Neural cell (in vitro differentiated cells): ENCODE measurements at regions not wholly inside any gene's neighbourhood (a gene's known extent, or its start where the extent isn't known, plus 50 kb on each side); places are given as distances from the start of the nearest gene placed in this dataset.

Experiments used
- CTCF ChIP-seq: fragments of 450-650 bp; IDR thresholded peaks from 2 replicates; pipeline ENCODE4 v1.5.1; 2014; ENCODE audit warnings: antibody characterized with exemption, mild to moderate bottlenecking, moderate library complexity; ENCODE audit not compliant: poor library complexity, severe bottlenecking
- EP300 ChIP-seq: fragments of 450-650 bp; conservative IDR thresholded peaks from 2 replicates; pipeline ENCODE4 v1.6.1; 2014; ENCODE audit warnings: antibody characterized with exemption, mild to moderate bottlenecking, moderate library complexity; ENCODE audit not compliant: poor library complexity, severe bottlenecking
- EZH2 ChIP-seq: fragments of 200-600, 300-800 bp; shearing (Covaris generic), sonication (generic); IDR thresholded peaks from 2 replicates; pipeline ENCODE4 v1.6.1; 2014; ENCODE audit warnings: antibody characterized with exemption, low read length, borderline replicate concordance, mild to moderate bottlenecking; ENCODE audit not compliant: insufficient read depth, poor library complexity, severe bottlenecking
- POLR2AphosphoS5 ChIP-seq: IDR thresholded peaks from 2 replicates; pipeline ENCODE4 v1.6.1; 2012
- RAD21 ChIP-seq: fragments of 450-650 bp; conservative IDR thresholded peaks from 2 replicates; pipeline ENCODE4 v1.6.1; 2014; ENCODE audit warnings: antibody characterized with exemption, mild to moderate bottlenecking, moderate library complexity
- REST ChIP-seq: IDR thresholded peaks from 2 replicates; pipeline ENCODE4 v1.6.1; 2012; ENCODE audit warnings: borderline replicate concordance
- SMC3 ChIP-seq: fragments of 450-650 bp; conservative IDR thresholded peaks from 2 replicates; pipeline ENCODE4 v1.6.1; 2014; ENCODE audit warnings: antibody characterized with exemption, mild to moderate bottlenecking, moderate library complexity; ENCODE audit not compliant: poor library complexity
- TAF1 ChIP-seq: IDR thresholded peaks from 2 replicates; pipeline ENCODE4 v1.6.1; 2012; ENCODE audit warnings: low read depth

DNA sequence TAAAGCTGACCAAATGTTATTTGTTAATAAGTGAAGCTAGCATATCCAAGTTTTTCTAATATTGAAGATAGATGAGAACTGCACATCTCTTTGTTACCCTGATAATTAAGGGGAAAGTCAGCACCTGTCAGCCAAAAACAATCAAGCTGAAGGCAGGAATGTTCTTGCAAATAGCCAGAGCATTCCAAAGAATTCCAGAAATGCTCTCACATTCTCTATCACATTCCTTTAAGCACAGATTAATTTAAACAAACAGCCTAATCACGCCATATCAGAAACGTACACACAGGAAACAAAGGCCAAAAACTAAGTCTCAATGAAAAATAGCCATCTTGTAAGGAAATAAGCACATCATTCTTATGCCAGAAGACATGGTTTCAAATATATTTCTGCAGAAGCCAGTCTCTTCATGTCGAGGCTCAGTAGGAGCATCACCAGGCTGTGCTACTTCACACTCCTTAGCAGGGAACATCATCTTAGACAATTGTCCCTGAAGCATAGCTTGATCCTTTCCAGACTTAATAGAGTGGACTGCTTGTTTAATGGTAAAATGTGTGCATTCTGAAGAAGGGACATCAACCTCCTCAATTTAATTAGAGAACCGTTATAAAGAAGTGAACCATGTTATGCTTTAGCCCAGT lies 252.9 kb upstream of the TTC29 start:
- TF ChIP-seq CTCF (no peak), EZH2 (no peak), SMC3 (no peak), TAF1 (no peak), EP300 (no peak), REST (no peak), RAD21 (no peak), POLR2AphosphoS5 (no peak)
